Medulla oblongata (tissue), 1 donor: ENCODE measurements at regions not wholly inside any gene's neighbourhood (a gene's known extent, or its start where the extent isn't known, plus 50 kb on each side); places are given as distances from the start of the nearest gene placed in this dataset.
"Not testable (repeated sequence)": the region's sequence is repeated elsewhere in the genome, so short reads cannot be mapped to it uniquely, and the experiment has no call there.

Experiments used
- DNase-seq: peaks from one replicate; pipeline ENCODE4 v3.0.0-alpha.2; 2015; ENCODE audit errors: extremely low spot score

- DNase-seq: no peak
Observed at GRCh38 chr16:87048730-87049115, 268.5 kb downstream of the C16orf95 start.

- DNase-seq: not testable (repeated sequence)
Observed at GRCh38 chr16:87049216-87049615, 268.0 kb downstream of the C16orf95 start.

GRCh38 chr16:87050142-87050541 lies 267.1 kb downstream of the C16orf95 start:
- no peak for DNase-seq

DNA sequence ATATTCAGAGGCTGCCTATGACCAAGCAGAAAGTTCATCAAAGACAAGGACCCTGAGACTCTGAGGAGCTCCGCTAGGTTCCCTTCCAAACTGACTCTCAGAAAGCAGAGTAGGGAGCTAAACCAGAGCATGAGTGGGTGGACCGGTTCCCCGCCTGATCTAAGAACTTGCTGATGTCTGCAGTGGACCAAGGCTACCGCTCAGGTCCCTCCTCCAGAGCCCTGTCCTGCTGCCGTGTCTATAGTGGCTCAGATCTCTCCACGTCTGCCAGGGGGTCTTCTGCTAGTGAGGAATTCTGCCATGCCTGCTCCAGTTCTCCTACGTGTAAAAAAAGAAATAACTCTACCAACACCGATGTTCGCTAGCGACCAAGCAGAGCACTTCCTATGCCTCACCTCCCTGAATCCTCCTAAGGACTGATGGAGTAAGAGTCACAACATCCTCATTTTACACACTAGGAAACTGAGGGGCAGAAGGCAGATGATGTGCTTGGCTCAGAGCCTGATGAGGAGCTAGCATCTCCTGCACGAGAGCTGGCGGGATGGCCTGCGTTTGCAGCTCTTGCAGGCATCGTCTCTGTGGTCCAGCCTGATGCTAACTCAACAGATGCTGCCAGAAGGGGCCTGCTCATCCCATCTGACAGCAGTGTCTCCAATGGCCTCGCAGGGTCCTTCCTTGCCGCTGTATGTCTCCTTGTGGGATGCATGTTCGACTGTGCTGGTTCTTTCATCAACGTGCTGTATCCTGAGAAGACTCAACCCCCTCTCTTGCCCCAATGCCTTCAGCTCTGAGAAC lies 265.5 kb downstream of the C16orf95 start:
- no peak for DNase-seq

DNA sequence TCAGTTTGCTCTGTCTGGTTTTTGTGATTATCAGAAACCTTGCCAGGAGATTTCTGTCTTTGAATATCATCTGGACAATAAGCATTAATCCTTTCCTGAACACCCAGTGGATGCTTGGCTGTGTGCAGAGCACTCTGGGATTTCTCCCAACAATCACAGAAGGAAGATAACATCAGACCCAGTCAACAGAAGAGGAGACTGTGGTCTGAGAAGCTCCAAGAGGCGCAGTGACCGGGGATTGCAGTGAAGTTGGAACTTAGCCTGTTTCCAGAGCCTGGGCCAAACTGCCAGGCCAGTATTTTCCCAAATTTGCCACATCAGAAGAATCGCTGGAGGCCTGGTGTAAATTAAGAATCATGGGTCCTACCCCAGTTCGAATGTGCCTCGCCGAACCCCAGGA lies 264.7 kb downstream of the C16orf95 start:
- DNase-seq: no peak

GRCh38 chr16:87053016-87053982 lies 263.9 kb downstream of the C16orf95 start:
- no peak for DNase-seq

- no peak for DNase-seq
Observed at GRCh38 chr16:87054154-87054553, 263.0 kb downstream of the C16orf95 start.

DNA sequence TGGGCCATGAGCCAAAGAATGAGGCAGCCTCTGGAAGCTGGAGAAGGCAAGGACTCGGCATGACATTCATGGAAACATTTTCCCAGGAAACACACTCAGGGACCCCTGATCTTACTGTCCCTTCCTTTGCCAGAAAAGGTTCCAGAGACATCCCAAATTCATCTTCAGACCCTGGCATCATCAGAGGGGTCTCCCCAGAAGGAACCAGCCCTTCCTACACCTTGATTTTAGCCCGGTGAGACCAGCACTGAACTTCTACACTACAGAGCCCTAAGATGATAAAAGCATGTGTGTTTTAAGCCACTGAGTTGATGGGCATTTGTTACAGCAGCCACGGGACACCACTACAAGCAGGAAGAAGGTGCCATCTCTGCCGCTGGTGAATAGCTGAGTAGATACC lies 262.3 kb downstream of the C16orf95 start:
- DNase-seq: no peak

- no peak for DNase-seq
Observed at GRCh38 chr16:87056083-87056482, 261.1 kb downstream of the C16orf95 start.

DNA sequence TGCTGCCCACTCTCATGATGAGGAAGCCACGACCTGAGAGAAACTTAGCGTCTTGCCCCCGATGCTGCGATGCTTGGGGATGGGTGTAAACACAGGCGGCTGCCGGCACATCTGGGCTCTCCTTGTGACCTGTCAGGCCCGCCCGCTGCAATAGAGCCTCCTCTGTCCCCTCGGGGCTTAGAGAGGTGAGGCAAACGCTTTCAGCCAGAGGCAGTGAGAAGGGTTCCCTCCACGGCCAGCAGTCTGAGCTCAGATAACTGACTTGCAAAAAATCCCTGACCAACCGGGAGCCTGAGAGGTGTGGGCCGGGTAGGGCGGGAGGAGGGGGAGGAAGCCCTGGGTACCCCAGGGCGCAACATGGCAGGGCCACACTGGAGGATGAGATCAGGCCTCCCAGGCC lies 260.6 kb downstream of the C16orf95 start:
- DNase-seq: no peak

GRCh38 chr16:87057211-87057881 lies 259.8 kb downstream of the C16orf95 start:
- DNase-seq: no peak

- DNase-seq: no peak
Observed at GRCh38 chr16:87057951-87058560, 259.1 kb downstream of the C16orf95 start.

GRCh38 chr16:87058728-87059250 lies 258.4 kb downstream of the C16orf95 start:
- DNase-seq: no peak

DNA sequence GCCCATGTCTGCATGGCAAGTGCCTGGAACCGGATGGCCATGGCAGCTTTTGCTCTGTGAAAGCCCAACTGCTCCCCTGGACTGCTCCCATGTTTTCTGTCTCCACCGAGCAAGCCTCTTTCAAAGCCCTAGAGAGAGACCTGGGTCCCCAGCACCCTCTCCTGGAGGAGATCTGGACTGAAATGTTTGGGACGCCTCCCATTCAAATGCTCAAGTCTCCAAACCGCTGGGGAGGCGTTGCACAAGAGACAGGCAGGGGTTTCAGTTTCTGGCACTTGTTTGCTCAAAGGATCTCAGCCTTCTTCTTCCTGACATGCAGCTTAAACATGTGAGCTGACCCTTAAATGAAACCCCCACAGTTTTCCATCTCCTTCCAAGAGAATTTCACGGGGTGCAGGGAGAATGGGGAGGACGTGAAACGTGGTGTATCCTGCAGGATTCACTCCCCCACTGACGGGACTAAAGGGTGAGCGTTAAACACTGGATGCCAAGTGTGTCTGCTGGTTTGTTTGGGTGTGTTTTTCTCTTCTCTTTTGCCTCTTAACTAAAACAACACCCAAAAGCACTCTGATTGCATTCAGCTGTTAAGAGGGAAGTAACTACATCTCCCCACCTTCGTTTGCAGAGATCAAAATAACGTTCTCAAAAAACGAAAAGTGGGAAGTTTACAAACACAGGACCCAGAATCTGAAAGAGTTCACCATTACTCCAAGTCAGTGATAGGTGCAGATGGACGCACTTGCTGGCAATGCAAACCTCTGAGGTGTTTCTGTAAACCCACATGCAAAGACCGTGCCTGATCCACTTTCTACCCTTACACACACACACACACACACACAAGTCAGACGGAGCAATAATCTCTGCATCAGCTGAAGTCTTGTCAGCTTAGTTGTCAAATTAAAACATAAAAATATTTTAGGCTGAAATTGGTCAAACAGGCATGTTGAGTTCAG lies 256.9 kb downstream of the C16orf95 start:
- peak; percentile 33 for DNase-seq

DNA sequence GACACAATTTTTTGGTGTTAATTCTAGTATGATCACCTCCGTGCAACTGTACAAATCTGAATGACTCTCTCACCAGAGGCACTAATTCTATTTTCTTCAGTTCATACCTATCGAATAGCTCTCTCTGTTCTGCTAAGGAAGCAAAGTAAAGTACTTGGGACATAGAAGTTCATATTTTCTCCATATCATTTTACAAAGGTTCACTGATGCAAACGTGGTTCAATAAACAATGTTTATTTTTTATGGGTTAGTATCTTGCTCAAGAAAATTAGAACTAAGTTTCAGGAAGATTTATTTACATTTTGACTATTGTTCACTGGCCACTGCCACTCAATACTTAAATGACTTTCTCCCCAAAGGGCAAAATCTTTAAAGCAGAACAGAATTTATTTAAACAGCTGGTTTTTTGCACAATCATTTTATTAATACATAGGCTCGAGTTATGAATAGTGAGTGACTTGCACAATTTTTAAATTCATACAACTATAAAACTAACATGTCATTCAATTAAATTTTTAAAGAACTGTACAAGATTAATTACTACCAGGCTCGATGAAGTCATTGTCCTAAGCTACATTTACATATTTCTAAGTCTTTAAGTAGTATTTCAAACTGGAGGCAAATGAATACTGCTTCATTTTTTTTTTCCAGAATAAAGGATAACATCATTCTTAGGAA lies 255.8 kb downstream of the C16orf95 start:
- DNase-seq: no peak

GRCh38 chr16:87062569-87063442 lies 254.4 kb downstream of the C16orf95 start:
- peak; percentile 82 for DNase-seq

DNA sequence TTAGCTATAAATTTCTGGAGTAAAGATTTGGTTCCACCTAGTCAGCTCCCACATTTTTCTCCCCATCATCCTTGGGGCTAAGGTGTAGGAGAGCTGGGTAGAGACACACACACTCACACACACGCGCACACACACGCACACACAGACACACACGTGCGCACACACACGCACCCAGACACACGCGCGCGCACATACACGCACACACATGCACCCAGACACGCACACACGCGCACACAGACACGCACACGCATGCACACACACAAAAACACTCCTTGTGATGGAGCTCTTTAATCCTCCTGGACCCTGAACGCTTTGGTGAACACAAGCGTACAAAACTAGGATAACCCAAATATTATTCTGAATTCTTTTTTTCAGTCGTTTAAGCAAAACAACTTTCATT lies 253.6 kb downstream of the C16orf95 start:
- DNase-seq: no peak

- DNase-seq: no peak
Observed at GRCh38 chr16:87064731-87065445, 252.3 kb downstream of the C16orf95 start.
